HEK293 (cell line): ENCODE measurements at regions not wholly inside any gene's neighbourhood (a gene's known extent, or its start where the extent isn't known, plus 50 kb on each side); places are given as distances from the start of the nearest gene placed in this dataset.

Experiments used
- CTCF ChIA-PET: fragments of 350-600 bp; formaldehyde crosslinking; extraction: SDS; loops from one replicate; lab custom pipeline; 2021; ENCODE audit warnings: antibody characterized with exemption; lab: Yijun Ruan, JAX
- POLR2A ChIA-PET: fragments of 300-600 bp; formaldehyde crosslinking; extraction: SDS; loops from one replicate; lab custom pipeline; 2020; ENCODE audit warnings: antibody characterized with exemption, inconsistent platforms; lab: Yijun Ruan, JAX
- H3K27ac ChIP-seq: fragments of 200-500 bp; sonication (Bioruptor generic); 2 replicates; pipeline ENCODE4 v1.5.1; 2014; ENCODE audit warnings: low read depth, low read length, control low read depth, inconsistent platforms; ENCODE audit errors: extremely low read depth
- H3K36me3 ChIP-seq, 2 experiments: fragments of 200-500 bp in 1 of 2; sonication (Bioruptor generic) in 1 of 2; 1 replicate in 1 of 2; 2 replicates in 1 of 2; pipeline ENCODE4 v1.5.1; 2014 to 2017; ENCODE audit warnings: inconsistent platforms in 2 of 2, low read length in 2 of 2; ENCODE audit not compliant: control insufficient read depth in 2 of 2, insufficient read depth in 1 of 2
- H3K4me1 ChIP-seq: fragments of 200-500 bp; sonication (Bioruptor generic); 2 replicates; pipeline ENCODE4 v1.5.1; 2014; ENCODE audit warnings: mild to moderate bottlenecking, low read length, inconsistent platforms; ENCODE audit not compliant: control insufficient read depth, insufficient read depth
- H3K4me3 ChIP-seq: 2 replicates; pipeline ENCODE4 v1.5.1; 2011; ENCODE audit warnings: low read depth, mild to moderate bottlenecking, control low read depth, low read length, moderate library complexity
- H3K9me3 ChIP-seq: fragments of 200-500 bp; sonication (Bioruptor generic); 2 replicates; pipeline ENCODE4 v1.5.1; 2014; ENCODE audit warnings: low read depth, low read length, inconsistent platforms; ENCODE audit not compliant: control insufficient read depth, insufficient read depth
- CTCF ChIP-seq: fragments of 450-650 bp; formaldehyde crosslinking; IDR thresholded peaks from 2 replicates; pipeline ENCODE4 v1.5.1; 2016; ENCODE audit warnings: missing biosample characterization, missing genetic modification characterization
- ELK4 ChIP-seq: IDR thresholded peaks from 2 replicates; pipeline ENCODE4 v1.6.1; 2011; ENCODE audit warnings: mild to moderate bottlenecking, low read depth, low read length, borderline replicate concordance
- KLF17 ChIP-seq: fragments of 450-650 bp; formaldehyde crosslinking; IDR thresholded peaks from 2 replicates; pipeline ENCODE4 v1.5.1; 2016; ENCODE audit warnings: missing biosample characterization, missing genetic modification characterization
- SP2 ChIP-seq: fragments of 450-650 bp; formaldehyde crosslinking; IDR thresholded peaks from 2 replicates; pipeline ENCODE4 v1.5.1; 2016; ENCODE audit warnings: missing biosample characterization, missing genetic modification characterization
- WT1 ChIP-seq: fragments of 450-650 bp; formaldehyde crosslinking; IDR thresholded peaks from 2 replicates; pipeline ENCODE4 v1.5.1; 2016; ENCODE audit warnings: missing biosample characterization, missing genetic modification characterization
- ZBTB1 ChIP-seq: fragments of 450-650 bp; formaldehyde crosslinking; IDR thresholded peaks from 2 replicates; pipeline ENCODE4 v1.5.1; 2016; ENCODE audit warnings: missing biosample characterization, missing genetic modification characterization
- ZIC2 ChIP-seq: fragments of 450-650 bp; formaldehyde crosslinking; IDR thresholded peaks from 2 replicates; pipeline ENCODE4 v1.5.1; 2016; ENCODE audit warnings: missing biosample characterization, missing genetic modification characterization
- ZNF26 ChIP-seq: fragments of 450-650 bp; formaldehyde crosslinking; IDR thresholded peaks from 2 replicates; pipeline ENCODE4 v1.5.1; 2016; ENCODE audit warnings: missing biosample characterization, missing genetic modification characterization
- ZNF280D ChIP-seq: fragments of 450-650 bp; formaldehyde crosslinking; IDR thresholded peaks from 2 replicates; pipeline ENCODE4 v1.5.1; 2016; ENCODE audit warnings: missing biosample characterization, missing genetic modification characterization
- ZNF302 ChIP-seq: fragments of 450-650 bp; formaldehyde crosslinking; IDR thresholded peaks from 2 replicates; pipeline ENCODE4 v1.5.1; 2016; ENCODE audit warnings: missing biosample characterization, missing genetic modification characterization, low read depth
- ZNF362 ChIP-seq: fragments of 450-650 bp; formaldehyde crosslinking; IDR thresholded peaks from 2 replicates; pipeline ENCODE4 v1.5.1; 2016; ENCODE audit warnings: missing biosample characterization, missing genetic modification characterization
- ZNF366 ChIP-seq: fragments of 450-650 bp; formaldehyde crosslinking; conservative IDR thresholded peaks from 2 replicates; pipeline ENCODE4 v1.5.1; 2016; ENCODE audit warnings: missing biosample characterization, missing genetic modification characterization
- ZNF473 ChIP-seq: fragments of 450-650 bp; formaldehyde crosslinking; IDR thresholded peaks from 2 replicates; pipeline ENCODE4 v1.5.1; 2017; ENCODE audit warnings: missing biosample characterization, missing genetic modification characterization
- ZNF664 ChIP-seq: fragments of 450-650 bp; formaldehyde crosslinking; IDR thresholded peaks from 2 replicates; pipeline ENCODE4 v1.5.1; 2016; ENCODE audit warnings: missing biosample characterization, missing genetic modification characterization
- ZNF670 ChIP-seq: fragments of 450-650 bp; formaldehyde crosslinking; IDR thresholded peaks from 2 replicates; pipeline ENCODE4 v1.5.1; 2016; ENCODE audit warnings: missing biosample characterization, missing genetic modification characterization, low read depth

GRCh38 chr6:170212956-170213636 is 77.8 kb downstream of the DLL1 start:
- ChIA-PET POLR2A (no interaction called here), CTCF (no interaction called here)
- no peak overlapping the region for H3K27ac ChIP-seq
- no peaks in the 10 kb centered on the region for H3K36me3 ChIP-seq
- no peaks in the 10 kb centered on the region for H3K4me1 ChIP-seq
- no peak overlapping the region for H3K4me3 ChIP-seq
- H3K9me3 ChIP-seq = no peaks in the 10 kb centered on the region
- TF ChIP-seq ZNF26 (tag by site-specific recombination) = no peak
- TF ChIP-seq ZNF473 (tag by site-specific recombination) = no peak
- no peak for TF ChIP-seq CTCF (tag by site-specific recombination)
- TF ChIP-seq ZIC2 = no peak
- TF ChIP-seq ZNF670 (tag by site-specific recombination) = no peak
- TF ChIP-seq ZNF302 (tag by site-specific recombination) = no peak
- TF ChIP-seq ZNF280D (tag by site-specific recombination) = no peak
- TF ChIP-seq KLF17 = no peak
- TF ChIP-seq ZBTB1 = no peak
- no peak for TF ChIP-seq ZNF362 (tag by site-specific recombination)
- no peak for TF ChIP-seq SP2 (tag by site-specific recombination)
- no peak for TF ChIP-seq ELK4
- no peak for TF ChIP-seq ZNF664 (tag by site-specific recombination)
- TF ChIP-seq ZNF366 (tag by site-specific recombination) = no peak
- TF ChIP-seq WT1 = no peak
